H9 (cell line): ENCODE measurements at regions not wholly inside any gene's neighbourhood (a gene's known extent, or its start where the extent isn't known, plus 50 kb on each side); places are given as distances from the start of the nearest gene placed in this dataset.

Source experiments
- DNase-seq: peaks from one replicate; pipeline ENCODE4 v3.0.0-alpha.2; 2017
- H2AFZ ChIP-seq: one replicate; pipeline ENCODE4 v1.6.1; 2013; ENCODE audit warnings: mild to moderate bottlenecking, low read length, control low read depth, moderate library complexity
- H2AK5ac ChIP-seq: 2 replicates; pipeline ENCODE4 v1.6.1; 2013; ENCODE audit warnings: low read length, control low read depth, mixed read lengths; ENCODE audit not compliant: insufficient read length
- H2BK120ac ChIP-seq: one replicate; pipeline ENCODE4 v1.6.1; 2013; ENCODE audit warnings: low read depth, mild to moderate bottlenecking, low read length, control low read depth, inconsistent platforms; ENCODE audit not compliant: poor library complexity, severe bottlenecking
- H2BK12ac ChIP-seq: 2 replicates; pipeline ENCODE4 v1.6.1; 2013; ENCODE audit warnings: low read length, control low read depth, mixed read lengths, low read depth; ENCODE audit not compliant: insufficient read length
- H2BK15ac ChIP-seq: 2 replicates; pipeline ENCODE4 v1.6.1; 2013; ENCODE audit warnings: low read depth, low read length, control low read depth
- H2BK20ac ChIP-seq: one replicate; pipeline ENCODE4 v1.6.1; 2013; ENCODE audit warnings: low read depth, mild to moderate bottlenecking, low read length, control low read depth, inconsistent platforms; ENCODE audit not compliant: poor library complexity, severe bottlenecking
- H2BK5ac ChIP-seq: 2 replicates; pipeline ENCODE4 v1.6.1; 2013; ENCODE audit warnings: low read length, control low read depth, mixed read lengths; ENCODE audit not compliant: insufficient read length
- H3K14ac ChIP-seq: 2 replicates; pipeline ENCODE4 v1.6.1; 2013; ENCODE audit warnings: low read length, control low read depth; ENCODE audit not compliant: insufficient read depth
- H3K18ac ChIP-seq: 2 replicates; pipeline ENCODE4 v1.6.1; 2013; ENCODE audit warnings: low read depth, mild to moderate bottlenecking, mixed read lengths, low read length, control low read depth; ENCODE audit not compliant: insufficient read length
- H3K23ac ChIP-seq: 2 replicates; pipeline ENCODE4 v1.6.1; 2013; ENCODE audit warnings: low read length, control low read depth, mixed read lengths, low read depth; ENCODE audit not compliant: insufficient read length
- H3K23me2 ChIP-seq: 2 replicates; pipeline ENCODE4 v1.6.1; 2013; ENCODE audit warnings: low read depth, mild to moderate bottlenecking, mixed read lengths, low read length, control low read depth; ENCODE audit not compliant: insufficient read length, poor library complexity, severe bottlenecking
- H3K27ac ChIP-seq: 2 replicates; pipeline ENCODE4 v1.5.1; 2013; ENCODE audit warnings: low read length, control low read depth, mixed read lengths, low read depth; ENCODE audit not compliant: insufficient read length
- H3K27me3 ChIP-seq: 2 replicates; pipeline ENCODE4 v1.6.1; 2013; ENCODE audit warnings: low read length, control low read depth, inconsistent platforms; ENCODE audit not compliant: insufficient read depth
- H3K4ac ChIP-seq: 2 replicates; pipeline ENCODE4 v1.6.1; 2013; ENCODE audit warnings: low read depth, mild to moderate bottlenecking, control low read depth, inconsistent platforms, low read length, moderate library complexity
- H3K4me1 ChIP-seq: 2 replicates; pipeline ENCODE4 v1.6.1; 2013; ENCODE audit warnings: low read length, control low read depth, inconsistent platforms; ENCODE audit not compliant: insufficient read depth
- H3K4me2 ChIP-seq: 2 replicates; pipeline ENCODE4 v1.6.1; 2013; ENCODE audit warnings: low read length, control low read depth, mixed read lengths; ENCODE audit not compliant: insufficient read length, insufficient read depth
- H3K56ac ChIP-seq: 2 replicates; pipeline ENCODE4 v1.6.1; 2013; ENCODE audit warnings: low read depth, mild to moderate bottlenecking, mixed read lengths, low read length, control low read depth; ENCODE audit not compliant: insufficient read length
- H3K79me1 ChIP-seq: 2 replicates; pipeline ENCODE4 v1.6.1; 2013; ENCODE audit warnings: low read depth, mild to moderate bottlenecking, moderate library complexity, low read length, control low read depth, inconsistent platforms; ENCODE audit not compliant: insufficient read depth, poor library complexity, severe bottlenecking
- H3K79me2 ChIP-seq: 2 replicates; pipeline ENCODE4 v1.6.1; 2013; ENCODE audit warnings: low read length, control low read depth, inconsistent platforms; ENCODE audit not compliant: insufficient read depth
- H3K9ac ChIP-seq: 2 replicates; pipeline ENCODE4 v1.6.1; 2013; ENCODE audit warnings: low read length, control low read depth, mixed read lengths; ENCODE audit not compliant: insufficient read length; ENCODE audit errors: extremely low read depth
- H3K9me3 ChIP-seq: one replicate; pipeline ENCODE4 v1.6.1; 2013; ENCODE audit warnings: low read depth, low read length, inconsistent platforms; ENCODE audit not compliant: control insufficient read depth
- H3T11ph ChIP-seq: one replicate; pipeline ENCODE4 v1.6.1; 2013; ENCODE audit warnings: mild to moderate bottlenecking, low read length, control low read depth, inconsistent platforms
- H4K20me1 ChIP-seq: one replicate; pipeline ENCODE4 v1.6.1; 2013; ENCODE audit not compliant: control insufficient read depth, insufficient read length, insufficient read depth
- H4K5ac ChIP-seq: 2 replicates; pipeline ENCODE4 v1.6.1; 2013; ENCODE audit warnings: low read depth, mild to moderate bottlenecking, mixed read lengths, low read length, control low read depth; ENCODE audit not compliant: insufficient read length
- H4K8ac ChIP-seq: replicated peaks from 2 replicates; pipeline ENCODE4 v1.6.1; 2013; ENCODE audit warnings: low read length, control low read depth, mixed read lengths, low read depth; ENCODE audit not compliant: insufficient read length
- H4K91ac ChIP-seq: 2 replicates; pipeline ENCODE4 v1.6.1; 2013; ENCODE audit warnings: low read depth, mild to moderate bottlenecking, moderate library complexity, mixed read lengths, low read length, control low read depth; ENCODE audit not compliant: insufficient read length
- H3K27ac Mint-ChIP-seq, 3 experiments: 2 replicates in 2 of 3; 3 replicates in 1 of 3; pipeline ENCODE4 v1.8.0; 2020 to 2021; ENCODE audit warnings: mixed read lengths in 3 of 3, mild to moderate bottlenecking in 1 of 3, moderate library complexity in 1 of 3
- H3K27me3 Mint-ChIP-seq: 2 replicates; pipeline ENCODE4 v1.8.0; 2021; ENCODE audit warnings: low read depth, mild to moderate bottlenecking, moderate library complexity, mixed read lengths
- H3K36me3 Mint-ChIP-seq, 3 experiments: 2 replicates in 2 of 3; 3 replicates in 1 of 3; pipeline ENCODE4 v1.8.0; 2020 to 2021; ENCODE audit warnings: low read depth in 3 of 3, mixed read lengths in 3 of 3; ENCODE audit not compliant: insufficient read depth in 1 of 3
- H3K4me1 Mint-ChIP-seq, 2 experiments: 2 replicates each; pipeline ENCODE4 v1.8.0; 2020; ENCODE audit warnings: mixed read lengths in 2 of 2
- H3K4me3 Mint-ChIP-seq, 2 experiments: 2 replicates in 1 of 2; 3 replicates in 1 of 2; pipeline ENCODE4 v1.8.0; 2020 to 2021; ENCODE audit warnings: mild to moderate bottlenecking in 2 of 2, mixed read lengths in 2 of 2, moderate library complexity in 1 of 2
- H3K9me3 Mint-ChIP-seq, 2 experiments: 2 replicates in 1 of 2; 3 replicates in 1 of 2; pipeline ENCODE4 v1.8.0; 2020; ENCODE audit warnings: mild to moderate bottlenecking in 2 of 2, mixed read lengths in 2 of 2, moderate library complexity in 1 of 2
- WGBS: extraction: QIAGEN DNeasy Blood & Tissue Kit; methylation state at CpG from one replicate; pipeline ENCODE4 v1.1.7; 2013; ENCODE audit warnings: missing lambda C conversion rate, low lambda C conversion rate, mixed read lengths; ENCODE audit not compliant: insufficient read length; ENCODE audit errors: extremely low coverage; 5-methylcytosine and 5-hydroxymethylcytosine counted together
- TF ChIP-seq, protein P1 (sequence below): fragments of 200-600 bp; sonication (generic); conservative IDR thresholded peaks from 3 replicates; pipeline ENCODE4 v1.8.0; 2021; ENCODE audit warnings: antibody characterized with exemption, mild to moderate bottlenecking

DNA sequence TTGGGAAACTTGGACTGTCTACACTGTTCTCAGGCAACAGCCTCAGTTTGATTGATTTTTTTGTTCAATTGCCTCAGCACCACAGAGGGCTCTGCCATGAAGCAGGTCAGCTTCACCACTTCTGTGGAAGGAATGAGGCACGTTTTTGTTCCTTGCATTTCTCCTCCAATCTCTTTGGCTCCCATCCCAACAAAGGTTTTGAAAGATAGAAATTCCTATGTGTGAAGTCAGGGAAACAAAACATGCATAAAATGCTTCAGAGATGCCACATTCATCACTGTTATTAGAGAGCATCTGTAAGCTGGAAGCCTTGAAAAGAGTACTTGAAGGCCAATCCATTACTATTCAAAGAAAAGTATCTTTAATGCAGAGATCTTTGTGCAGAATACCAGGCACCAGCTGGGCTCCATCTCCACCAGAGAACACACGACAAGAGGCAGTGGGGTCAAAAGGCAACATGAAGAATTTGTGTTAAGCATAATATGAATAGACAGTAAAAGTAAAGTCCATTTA, 249.1 kb upstream of the LYZL1 start:
- Mint-ChIP-seq H3K36me3 (peaks cover 4 to 35% (median 5%) of the 10 kb centered on the region in 3 experiments), H3K27ac (no peak overlapping the region; a peak in 1 of 7 replicates), H3K4me3 (no peak overlapping the region), H3K4me1 (peaks cover under 1 to 6% of the 10 kb centered on the region in 2 experiments), H3K27me3 (no peaks in the 10 kb centered on the region), H3K9me3 (peaks cover 15 to 19% of the 10 kb centered on the region in 2 experiments)
- H4K91ac ChIP-seq = no peak overlapping the region
- no CpG with 5 or more reads among the region's 2 CpGs for WGBS
- H2AFZ ChIP-seq = no peak overlapping the region
- H2BK20ac ChIP-seq = no peak overlapping the region
- no peak overlapping the region for H3K18ac ChIP-seq
- H4K8ac ChIP-seq = no peak overlapping the region
- no peak overlapping the region for H3K14ac ChIP-seq
- H4K5ac ChIP-seq = no peak overlapping the region
- DNase-seq = no peak
- no peaks in the 10 kb centered on the region for H3K79me1 ChIP-seq
- H3K9ac ChIP-seq = no peak overlapping the region
- no peak overlapping the region for H2AK5ac ChIP-seq
- no peak overlapping the region for H3K23ac ChIP-seq
- H3K4me1 ChIP-seq = no peaks in the 10 kb centered on the region
- H3K27me3 ChIP-seq = no peaks in the 10 kb centered on the region
- no peak overlapping the region for H3K4me2 ChIP-seq
- no peak overlapping the region for H2BK5ac ChIP-seq
- no peak overlapping the region for H3T11ph ChIP-seq
- TF ChIP-seq, protein P1, sequence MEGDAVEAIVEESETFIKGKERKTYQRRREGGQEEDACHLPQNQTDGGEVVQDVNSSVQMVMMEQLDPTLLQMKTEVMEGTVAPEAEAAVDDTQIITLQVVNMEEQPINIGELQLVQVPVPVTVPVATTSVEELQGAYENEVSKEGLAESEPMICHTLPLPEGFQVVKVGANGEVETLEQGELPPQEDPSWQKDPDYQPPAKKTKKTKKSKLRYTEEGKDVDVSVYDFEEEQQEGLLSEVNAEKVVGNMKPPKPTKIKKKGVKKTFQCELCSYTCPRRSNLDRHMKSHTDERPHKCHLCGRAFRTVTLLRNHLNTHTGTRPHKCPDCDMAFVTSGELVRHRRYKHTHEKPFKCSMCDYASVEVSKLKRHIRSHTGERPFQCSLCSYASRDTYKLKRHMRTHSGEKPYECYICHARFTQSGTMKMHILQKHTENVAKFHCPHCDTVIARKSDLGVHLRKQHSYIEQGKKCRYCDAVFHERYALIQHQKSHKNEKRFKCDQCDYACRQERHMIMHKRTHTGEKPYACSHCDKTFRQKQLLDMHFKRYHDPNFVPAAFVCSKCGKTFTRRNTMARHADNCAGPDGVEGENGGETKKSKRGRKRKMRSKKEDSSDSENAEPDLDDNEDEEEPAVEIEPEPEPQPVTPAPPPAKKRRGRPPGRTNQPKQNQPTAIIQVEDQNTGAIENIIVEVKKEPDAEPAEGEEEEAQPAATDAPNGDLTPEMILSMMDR = no peak
- no peak overlapping the region for H3K27ac ChIP-seq
- no peaks in the 10 kb centered on the region for H4K20me1 ChIP-seq
- H3K56ac ChIP-seq = no peak overlapping the region
- no peak overlapping the region for H3K4ac ChIP-seq
- no peaks in the 10 kb centered on the region for H3K79me2 ChIP-seq
- no peak overlapping the region for H2BK15ac ChIP-seq
- no peak overlapping the region for H2BK120ac ChIP-seq
- no peaks in the 10 kb centered on the region for H3K23me2 ChIP-seq
- no peaks in the 10 kb centered on the region for H3K9me3 ChIP-seq
- H2BK12ac ChIP-seq = no peak overlapping the region
